NK-92 (cell line): ENCODE measurements at regions not wholly inside any gene's neighbourhood (a gene's known extent, or its start where the extent isn't known, plus 50 kb on each side); places are given as distances from the start of the nearest gene placed in this dataset.

ENCODE experiments used
- DNase-seq: peaks from one replicate; lab custom pipeline; 2025; ENCODE audit not compliant: unreplicated experiment; lab: John Stamatoyannopoulos, UW

DNA sequence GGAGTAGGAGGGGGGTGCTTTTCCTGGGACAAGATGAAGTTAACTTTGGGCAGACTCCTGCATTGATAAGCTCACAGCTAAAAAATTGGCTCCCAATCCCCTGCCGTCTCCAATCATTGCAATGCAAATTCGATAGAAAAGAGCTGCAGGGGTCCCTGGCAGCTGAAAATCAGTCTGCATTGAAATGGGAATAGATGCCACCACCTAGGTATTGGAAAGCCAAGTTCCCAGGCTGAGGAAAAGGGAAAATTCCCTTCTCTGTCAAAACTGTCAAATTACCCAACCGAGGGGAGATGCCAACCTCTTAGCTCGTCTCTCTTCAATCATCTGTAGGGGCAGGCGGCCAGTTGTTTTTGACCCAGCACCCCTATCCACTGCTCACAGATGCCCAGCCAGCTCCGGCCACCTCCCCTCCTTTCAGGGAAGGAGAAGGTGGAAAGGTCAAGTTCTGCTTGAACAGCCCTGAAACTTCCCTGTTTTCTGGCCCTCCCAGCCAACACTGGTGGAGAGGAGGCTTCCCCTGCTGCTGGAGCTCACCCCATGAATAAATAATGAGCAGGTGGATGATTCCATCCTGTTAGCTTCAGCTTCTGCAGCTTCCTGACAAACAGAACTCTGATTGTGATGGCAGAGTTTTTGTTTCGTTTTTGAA is 916.3 kb downstream of the TBC1D22A start:
- no peak for DNase-seq

DNA sequence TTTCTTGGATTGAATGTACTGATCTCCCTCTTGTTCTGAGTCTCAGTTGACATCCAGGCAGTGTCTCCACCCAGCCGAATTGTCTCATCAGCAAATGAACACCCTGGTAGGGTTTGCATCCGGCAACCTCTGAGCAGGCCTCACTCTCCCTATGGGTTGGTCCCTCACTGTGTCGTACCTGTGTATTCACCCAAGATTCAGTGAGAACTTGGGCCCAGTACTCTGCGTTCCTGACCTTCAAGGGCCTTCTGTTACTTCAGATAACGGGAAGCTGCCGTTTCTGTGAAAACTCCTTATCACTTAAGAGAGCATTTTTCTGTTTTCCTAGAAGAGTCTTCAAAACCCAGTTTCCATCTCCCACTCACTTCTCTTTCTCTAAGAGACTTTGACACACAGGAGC is 915.6 kb downstream of the TBC1D22A start:
- no peak for DNase-seq

DNA sequence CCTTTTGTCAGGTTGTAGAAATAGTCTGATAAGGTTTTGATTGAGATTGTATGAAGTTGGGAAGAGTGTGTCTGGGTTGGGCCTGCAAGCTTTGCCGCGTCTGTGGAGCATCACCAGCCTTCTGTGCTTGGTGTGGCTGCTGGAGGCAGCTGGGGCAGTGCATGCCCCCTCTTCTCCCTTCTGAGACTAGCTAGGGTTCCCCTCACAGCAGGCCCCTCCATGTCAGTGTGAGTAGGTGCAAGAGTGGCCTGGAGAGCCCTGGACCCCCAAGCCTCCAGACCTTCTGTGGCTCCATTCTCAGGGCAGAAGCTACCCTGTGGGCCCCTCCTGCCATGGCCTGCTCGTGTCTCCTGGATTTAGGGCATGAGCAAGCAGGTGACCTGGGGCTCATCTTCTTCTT is 914.2 kb downstream of the TBC1D22A start:
- DNase-seq = no peak

DNA sequence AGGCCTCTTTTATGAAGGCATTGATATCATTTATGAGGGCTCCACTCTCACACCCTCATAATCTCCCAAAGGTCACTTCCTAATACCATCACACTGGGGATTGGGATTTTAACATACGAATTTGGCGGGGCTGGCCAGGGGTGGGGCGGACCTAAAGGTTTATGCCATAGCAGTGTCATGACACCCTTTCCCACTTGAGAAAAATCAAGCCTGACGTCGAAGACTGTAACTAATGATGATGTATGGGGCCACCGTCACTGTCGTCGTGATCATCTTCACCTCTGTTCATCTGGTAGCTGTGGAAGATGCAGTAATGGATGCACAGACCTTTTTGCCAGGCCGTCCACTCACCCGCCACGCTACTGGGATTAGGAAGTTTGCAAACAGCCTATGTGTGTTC is 912.1 kb downstream of the TBC1D22A start:
- DNase-seq = no peak

DNA sequence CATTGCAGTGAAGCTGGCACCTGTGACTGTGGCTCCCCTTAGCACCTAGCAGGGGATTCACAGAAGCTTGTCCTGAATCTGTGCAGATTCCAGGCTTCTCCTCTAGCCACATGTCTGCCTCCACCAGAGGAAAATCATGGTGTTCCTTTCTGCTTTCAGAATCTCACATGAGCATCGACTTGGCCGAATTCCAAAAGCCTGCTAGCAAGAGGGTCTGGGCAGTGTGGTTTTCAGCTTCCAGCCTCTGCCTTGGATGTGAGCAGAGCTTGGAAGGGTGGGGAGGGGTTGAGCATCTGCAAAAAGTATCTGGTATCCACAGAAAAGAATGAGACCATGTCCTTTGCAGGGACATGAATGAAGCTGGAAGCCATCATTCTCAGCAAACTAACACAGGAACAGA is 911.1 kb downstream of the TBC1D22A start:
- no peak for DNase-seq

DNA sequence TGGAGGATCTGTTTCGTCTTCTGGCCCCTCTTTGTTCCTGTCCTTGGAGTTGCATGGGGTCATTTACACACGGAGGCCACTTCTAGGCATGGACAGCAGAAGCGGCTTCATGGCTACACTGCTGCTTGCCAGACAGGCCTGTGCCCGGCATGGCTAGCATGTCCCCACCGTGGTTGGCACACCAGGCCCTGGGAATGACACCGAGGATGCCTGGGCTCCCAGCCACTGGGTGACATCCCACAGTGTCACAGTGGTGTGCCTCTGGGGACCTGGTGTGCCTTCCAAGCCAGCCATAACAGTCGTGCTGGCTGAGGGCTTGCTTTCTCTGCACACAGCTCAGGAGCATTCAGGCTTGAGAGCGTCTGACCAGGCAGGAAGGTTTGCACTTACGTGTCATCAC is 910.1 kb downstream of the TBC1D22A start:
- no peak for DNase-seq

DNA sequence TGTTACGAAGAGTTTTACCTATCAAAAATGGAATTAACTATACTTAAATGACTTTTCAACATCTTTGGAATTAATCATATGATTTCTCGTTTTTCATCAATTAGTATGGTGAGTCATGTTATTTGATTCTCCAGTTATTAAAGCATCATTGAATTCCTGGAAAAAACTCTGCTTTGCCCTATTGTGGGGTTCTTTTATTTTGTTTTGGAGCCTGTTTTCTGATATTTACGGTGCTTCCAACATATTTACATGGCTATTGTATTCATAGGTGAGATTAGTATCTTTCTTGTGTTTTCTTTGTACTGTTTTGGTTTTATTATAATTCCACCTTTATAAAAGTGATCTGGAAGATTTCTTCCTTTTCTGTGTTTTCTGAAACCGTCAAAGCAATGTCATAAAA is 902.7 kb downstream of the TBC1D22A start:
- no peak for DNase-seq

- DNase-seq = no peak
Observed at GRCh38 chr22:47663615-47664605, 901.5 kb downstream of the TBC1D22A start.

GRCh38 chr22:47659467-47660223 is 897.2 kb downstream of the TBC1D22A start:
- DNase-seq = no peak

- no peak for DNase-seq
Observed at GRCh38 chr22:47658182-47658581, 895.7 kb downstream of the TBC1D22A start.

DNA sequence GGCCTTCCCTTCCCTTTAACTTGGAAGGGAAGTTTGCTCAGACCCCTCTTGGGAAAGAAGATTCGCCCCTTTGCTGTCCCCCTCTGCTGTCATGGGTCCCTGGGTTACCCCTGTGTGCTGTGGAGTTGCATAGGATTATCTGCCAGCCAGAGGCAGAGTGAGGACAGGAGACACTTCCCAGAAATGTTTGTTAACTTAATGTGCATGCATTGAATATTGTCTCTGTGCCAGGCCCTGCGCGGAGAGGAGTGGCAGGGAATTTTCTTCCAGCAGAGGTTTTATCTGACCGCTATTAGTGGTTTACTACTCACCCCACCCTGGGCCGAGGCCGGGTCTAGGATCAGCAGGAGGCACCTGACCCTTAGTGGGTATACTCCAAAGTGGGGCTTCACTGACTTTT is 894.8 kb downstream of the TBC1D22A start:
- no peak for DNase-seq

- DNase-seq = no peak
Observed at GRCh38 chr22:47656806-47657205, 894.4 kb downstream of the TBC1D22A start.

- DNase-seq = no peak
Observed at GRCh38 chr22:47655930-47656329, 893.5 kb downstream of the TBC1D22A start.

DNA sequence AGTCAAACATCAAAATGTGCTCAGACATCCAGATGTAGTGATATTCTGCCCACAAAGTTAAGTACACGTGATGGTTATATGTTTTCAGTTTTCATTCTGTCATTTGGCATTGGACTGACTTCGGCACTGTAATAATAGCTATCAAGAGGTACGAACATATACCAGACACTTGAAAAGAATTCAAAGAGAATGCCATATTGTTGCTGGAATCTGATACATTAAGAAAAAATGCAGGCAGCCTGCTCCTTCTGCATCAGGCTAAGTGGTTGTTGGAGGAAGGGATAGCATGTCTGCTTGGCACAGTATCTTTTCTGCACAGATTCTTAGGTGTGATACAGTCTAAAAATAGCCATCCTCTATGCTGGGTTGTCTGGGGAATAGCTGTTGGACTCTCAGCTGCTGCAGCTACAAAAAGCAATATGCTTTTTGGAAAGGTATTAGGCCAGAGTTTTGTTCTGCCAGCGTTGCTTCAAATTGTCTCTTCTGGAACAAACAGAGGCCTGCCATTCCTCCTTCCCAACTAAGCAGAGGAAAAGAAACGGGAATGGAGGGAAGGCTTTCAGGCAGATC is 892.6 kb downstream of the TBC1D22A start:
- no peak for DNase-seq

DNA sequence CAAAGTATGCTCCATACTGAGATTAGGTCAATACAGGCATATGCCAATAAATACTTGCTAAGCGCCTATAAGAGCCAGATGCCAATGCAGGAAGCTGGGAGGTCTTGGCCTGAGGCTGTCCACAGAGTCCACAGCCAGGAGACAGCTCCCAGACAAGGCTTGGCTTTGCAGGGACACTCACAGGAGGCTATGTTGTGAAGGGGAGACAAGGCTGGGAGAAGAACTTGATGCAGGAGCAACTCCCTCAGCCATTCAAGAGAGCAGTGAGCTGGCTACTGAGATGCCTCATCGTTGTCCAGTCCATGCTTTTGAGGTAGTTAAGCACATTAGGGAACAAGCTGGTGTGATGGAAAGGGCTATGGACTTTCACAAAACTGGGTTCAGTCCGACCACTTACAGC is 891.5 kb downstream of the TBC1D22A start:
- no peak for DNase-seq

DNA sequence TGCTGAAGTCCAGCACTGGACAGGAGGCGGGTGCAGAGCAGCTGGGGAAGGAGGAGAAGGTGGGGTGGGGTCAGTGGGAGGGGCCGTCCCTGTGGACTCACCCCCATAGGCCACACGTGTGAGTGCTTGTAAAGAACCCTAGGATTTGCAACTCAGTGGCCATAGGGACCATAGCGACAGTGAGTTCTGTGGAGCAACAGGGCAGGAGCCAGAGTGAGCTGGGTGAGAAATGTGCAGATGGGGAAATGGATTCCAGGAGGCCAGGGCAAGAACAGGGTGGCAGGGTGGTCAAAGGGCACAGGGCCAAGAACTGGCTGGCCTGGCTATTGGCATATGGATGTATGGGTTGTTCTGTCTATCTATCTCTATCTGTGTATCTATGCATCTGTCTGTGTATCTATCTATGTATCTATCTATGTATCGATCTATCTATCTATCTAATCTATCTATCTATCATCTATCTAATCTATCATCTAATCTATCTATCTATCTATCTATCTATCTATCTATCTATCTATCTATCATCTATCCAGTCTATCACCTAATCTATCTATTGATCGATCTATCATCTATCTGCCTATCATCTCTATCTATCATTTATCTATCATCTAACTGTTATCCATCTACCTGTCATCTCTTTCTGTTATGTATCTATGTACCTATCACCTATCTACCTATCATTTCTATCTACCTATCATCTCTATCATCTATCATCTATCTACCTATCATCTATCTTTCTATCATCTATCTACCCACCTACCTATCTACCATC is 889.0 kb downstream of the TBC1D22A start:
- DNase-seq = no peak

- no peak for DNase-seq
Observed at GRCh38 chr22:47647720-47648119, 885.3 kb downstream of the TBC1D22A start.

GRCh38 chr22:47647181-47647580 is 884.7 kb downstream of the TBC1D22A start:
- DNase-seq = no peak

- DNase-seq = no peak
Observed at GRCh38 chr22:47645923-47646322, 883.5 kb downstream of the TBC1D22A start.

DNA sequence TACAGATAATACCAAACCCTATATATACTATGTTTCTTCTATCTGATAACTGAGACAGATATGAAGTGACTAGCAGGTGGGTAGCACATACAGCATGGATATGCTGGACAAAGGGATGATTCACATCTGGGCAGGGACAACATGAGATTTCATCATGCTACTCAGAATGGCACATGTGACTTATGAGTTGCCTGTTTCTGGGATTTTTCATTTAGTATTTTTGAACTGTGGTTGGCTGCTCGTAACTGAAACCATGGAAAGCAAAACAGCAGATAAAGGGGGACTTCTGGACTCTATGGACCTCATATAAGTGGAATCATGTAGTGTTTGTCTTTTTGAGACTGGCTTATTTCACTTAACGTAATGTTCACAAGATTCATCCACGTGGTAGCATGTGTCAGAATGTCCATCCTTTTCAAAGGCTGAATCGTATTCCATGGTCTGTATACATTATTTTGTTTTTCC is 883.0 kb downstream of the TBC1D22A start:
- no peak for DNase-seq
